ENCODE measurements at regions not wholly inside any gene's neighbourhood (a gene's known extent, or its start where the extent isn't known, plus 50 kb on each side); places are given as distances from the start of the nearest gene placed in this dataset.

DNA sequence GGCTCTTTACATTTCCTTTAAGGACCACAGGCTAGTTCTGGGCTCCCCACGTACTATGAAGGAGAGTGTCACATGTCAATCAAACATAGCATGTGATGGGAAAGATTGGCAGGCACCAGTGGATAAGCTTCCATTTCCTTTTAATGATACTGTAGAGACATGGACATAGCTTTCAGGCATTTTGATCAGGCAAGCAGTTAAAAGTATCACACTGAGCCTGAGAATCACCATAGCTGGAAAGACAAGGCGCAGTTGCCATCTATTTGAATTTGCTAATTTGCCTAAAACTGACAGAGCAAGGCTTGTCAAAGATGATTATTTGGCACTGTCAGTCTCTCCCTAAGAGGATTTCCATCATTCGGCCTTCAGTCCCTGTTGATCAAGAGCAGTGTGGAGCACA is 263.4 kb upstream of the TAC1 start:
- DNase-seq = no peak
- H3K36me3 Mint-ChIP-seq (ENCODE audit: unreplicated experiment) = no peaks in the 10 kb centered on the region
- TF ChIP-seq, protein P1, sequence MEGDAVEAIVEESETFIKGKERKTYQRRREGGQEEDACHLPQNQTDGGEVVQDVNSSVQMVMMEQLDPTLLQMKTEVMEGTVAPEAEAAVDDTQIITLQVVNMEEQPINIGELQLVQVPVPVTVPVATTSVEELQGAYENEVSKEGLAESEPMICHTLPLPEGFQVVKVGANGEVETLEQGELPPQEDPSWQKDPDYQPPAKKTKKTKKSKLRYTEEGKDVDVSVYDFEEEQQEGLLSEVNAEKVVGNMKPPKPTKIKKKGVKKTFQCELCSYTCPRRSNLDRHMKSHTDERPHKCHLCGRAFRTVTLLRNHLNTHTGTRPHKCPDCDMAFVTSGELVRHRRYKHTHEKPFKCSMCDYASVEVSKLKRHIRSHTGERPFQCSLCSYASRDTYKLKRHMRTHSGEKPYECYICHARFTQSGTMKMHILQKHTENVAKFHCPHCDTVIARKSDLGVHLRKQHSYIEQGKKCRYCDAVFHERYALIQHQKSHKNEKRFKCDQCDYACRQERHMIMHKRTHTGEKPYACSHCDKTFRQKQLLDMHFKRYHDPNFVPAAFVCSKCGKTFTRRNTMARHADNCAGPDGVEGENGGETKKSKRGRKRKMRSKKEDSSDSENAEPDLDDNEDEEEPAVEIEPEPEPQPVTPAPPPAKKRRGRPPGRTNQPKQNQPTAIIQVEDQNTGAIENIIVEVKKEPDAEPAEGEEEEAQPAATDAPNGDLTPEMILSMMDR (IDR thresholded peaks at IDR 0.05; ENCODE audit: partially characterized antibody, unreplicated experiment) = no peak
- no peaks in the 10 kb centered on the region for H3K9me3 Mint-ChIP-seq (ENCODE audit: unreplicated experiment)
- peaks cover 20% of the 10 kb centered on the region for H3K4me1 Mint-ChIP-seq (ENCODE audit: low read depth, unreplicated experiment)
- no peaks in the 10 kb centered on the region for H3K27me3 Mint-ChIP-seq (ENCODE audit: unreplicated experiment)
- no peak overlapping the region for H3K27ac Mint-ChIP-seq (ENCODE audit: unreplicated experiment)
- no peak overlapping the region for H3K4me3 Mint-ChIP-seq (ENCODE audit: unreplicated experiment)

DNA sequence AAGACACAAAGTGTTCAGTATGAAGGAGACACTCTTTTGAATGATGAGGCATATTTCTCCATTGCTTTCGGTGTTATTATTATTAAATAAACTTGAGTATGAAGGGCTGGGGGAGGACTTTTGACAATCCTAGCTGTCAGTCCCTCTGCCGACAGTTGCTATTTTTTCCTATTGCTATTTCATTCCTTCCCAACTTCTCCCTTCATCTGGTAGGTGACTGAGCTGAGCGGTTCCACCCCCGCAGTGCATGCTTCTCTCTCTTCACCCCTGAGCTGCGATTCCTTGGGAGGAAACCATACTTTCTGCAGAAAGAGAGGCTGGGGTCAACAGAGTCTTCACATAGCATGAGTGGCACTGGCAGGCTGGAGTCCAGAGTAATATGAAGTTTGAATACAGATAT is 261.2 kb upstream of the TAC1 start:
- Mint-ChIP-seq H3K27me3 (ENCODE audit: unreplicated experiment) (no peaks in the 10 kb centered on the region), H3K9me3 (ENCODE audit: unreplicated experiment) (no peaks in the 10 kb centered on the region), H3K4me3 (ENCODE audit: unreplicated experiment) (no peak overlapping the region), H3K36me3 (ENCODE audit: unreplicated experiment) (no peaks in the 10 kb centered on the region), H3K27ac (ENCODE audit: unreplicated experiment) (no peak overlapping the region), H3K4me1 (ENCODE audit: low read depth, unreplicated experiment) (peaks cover 20% of the 10 kb centered on the region)
- DNase-seq = no peak
- TF ChIP-seq, protein P1 (IDR thresholded peaks at IDR 0.05; ENCODE audit: partially characterized antibody, unreplicated experiment) = no peak

DNA sequence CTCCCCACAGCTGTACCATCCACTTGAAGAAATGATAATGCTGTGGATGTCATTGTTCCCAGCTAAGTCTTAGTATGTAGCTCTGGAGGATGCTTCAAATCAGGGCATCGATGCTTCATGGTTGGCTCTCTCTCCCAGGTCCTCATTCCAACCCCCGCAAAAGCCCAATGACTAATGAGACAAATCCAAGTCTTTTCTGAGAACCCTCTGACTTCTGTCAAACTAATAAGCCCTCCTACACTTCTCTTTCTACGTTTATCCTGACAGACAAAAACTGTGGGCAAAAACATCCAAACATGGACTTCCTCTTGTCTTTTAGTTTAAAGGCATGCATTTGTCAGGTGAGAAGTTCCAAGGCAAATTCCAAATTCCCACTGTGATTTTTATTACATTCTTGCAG is 260.4 kb upstream of the TAC1 start:
- DNase-seq = no peak
- Mint-ChIP-seq H3K4me3 (ENCODE audit: unreplicated experiment) (no peak overlapping the region), H3K36me3 (ENCODE audit: unreplicated experiment) (no peaks in the 10 kb centered on the region), H3K27ac (ENCODE audit: unreplicated experiment) (no peak overlapping the region), H3K27me3 (ENCODE audit: unreplicated experiment) (no peaks in the 10 kb centered on the region), H3K4me1 (ENCODE audit: low read depth, unreplicated experiment) (peaks cover 14% of the 10 kb centered on the region), H3K9me3 (ENCODE audit: unreplicated experiment) (no peaks in the 10 kb centered on the region)
- TF ChIP-seq, protein P1 (IDR thresholded peaks at IDR 0.05; ENCODE audit: partially characterized antibody, unreplicated experiment) = no peak

DNA sequence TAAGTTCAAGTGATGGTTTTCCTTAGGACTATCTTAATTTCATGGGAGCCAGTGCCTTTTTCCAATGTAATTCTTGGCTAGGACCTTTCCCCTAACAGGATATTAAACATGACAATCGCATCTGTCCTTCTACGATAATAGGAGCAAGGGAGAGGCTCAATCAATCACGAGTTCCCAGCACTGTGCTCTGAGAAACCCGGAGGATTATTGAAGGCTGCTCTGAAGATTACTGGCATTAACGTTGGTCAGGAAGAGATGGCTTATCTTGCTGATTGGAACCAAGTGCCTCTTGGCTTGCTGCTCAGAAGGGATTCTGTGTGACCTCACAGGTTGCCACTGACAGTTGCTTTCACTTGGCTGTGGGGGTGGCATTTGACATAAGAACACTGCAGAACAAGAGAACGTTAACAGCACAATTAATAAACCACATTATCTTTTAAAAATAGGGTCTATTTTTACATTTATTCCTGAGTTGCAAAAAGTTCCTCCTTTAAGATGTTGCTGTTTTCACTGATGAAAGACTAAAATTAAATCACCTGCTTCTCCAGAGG is 252.1 kb upstream of the TAC1 start:
- H3K27ac Mint-ChIP-seq (ENCODE audit: unreplicated experiment) = peak overlapping the region; percentile 95
- peaks cover 35% of the 10 kb centered on the region for H3K4me1 Mint-ChIP-seq (ENCODE audit: low read depth, unreplicated experiment)
- no peak for DNase-seq
- no peaks in the 10 kb centered on the region for H3K36me3 Mint-ChIP-seq (ENCODE audit: unreplicated experiment)
- peaks cover 11% of the 10 kb centered on the region for H3K27me3 Mint-ChIP-seq (ENCODE audit: unreplicated experiment)
- H3K4me3 Mint-ChIP-seq (ENCODE audit: unreplicated experiment) = peak overlapping the region; percentile 75
- TF ChIP-seq, protein P1 (IDR thresholded peaks at IDR 0.05; ENCODE audit: partially characterized antibody, unreplicated experiment) = no peak
- peaks cover 7% of the 10 kb centered on the region for H3K9me3 Mint-ChIP-seq (ENCODE audit: unreplicated experiment)

DNA sequence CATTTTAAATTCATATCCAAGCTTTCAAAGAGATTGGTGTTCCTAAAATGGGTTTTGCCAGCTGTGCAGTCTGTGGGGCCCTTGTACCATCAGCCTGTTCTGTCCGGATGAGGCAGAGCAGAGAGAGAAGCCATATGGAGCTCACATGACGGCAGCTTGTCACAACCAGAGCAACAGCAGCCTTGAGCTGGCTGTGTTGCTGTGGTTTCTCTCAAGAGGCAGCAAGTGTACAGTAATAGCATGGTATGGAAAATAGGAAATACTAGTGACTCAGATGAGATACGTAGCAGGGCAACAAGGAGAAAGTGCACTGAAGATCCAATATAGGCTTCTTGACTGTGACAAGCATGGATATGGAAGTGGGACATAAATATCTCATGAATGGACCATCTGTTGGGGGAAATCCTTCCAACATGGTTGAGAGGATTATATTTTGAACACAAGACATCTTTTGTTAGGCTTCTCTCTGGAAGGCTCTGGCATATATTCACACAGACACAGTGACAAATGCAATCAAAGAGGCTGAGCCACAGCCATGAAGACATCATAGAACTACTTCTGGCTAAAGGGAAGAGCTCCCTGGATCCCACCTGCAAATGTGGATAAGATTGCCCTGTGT is 251.0 kb upstream of the TAC1 start:
- DNase-seq = peak; percentile 59
- TF ChIP-seq, protein P1 (IDR thresholded peaks at IDR 0.05; ENCODE audit: partially characterized antibody, unreplicated experiment) = no peak
- peaks cover 7% of the 10 kb centered on the region for H3K9me3 Mint-ChIP-seq (ENCODE audit: unreplicated experiment)
- peaks cover 35% of the 10 kb centered on the region for H3K4me1 Mint-ChIP-seq (ENCODE audit: low read depth, unreplicated experiment)
- H3K27me3 Mint-ChIP-seq (ENCODE audit: unreplicated experiment) = peaks cover 11% of the 10 kb centered on the region
- H3K27ac Mint-ChIP-seq (ENCODE audit: unreplicated experiment) = peak overlapping the region; percentile 95
- H3K36me3 Mint-ChIP-seq (ENCODE audit: unreplicated experiment) = no peaks in the 10 kb centered on the region
- peak overlapping the region; percentile 75 for H3K4me3 Mint-ChIP-seq (ENCODE audit: unreplicated experiment)

Data from glutamatergic neuron (in vitro differentiated cells).